VCaP (cell line): ENCODE measurements at regions not wholly inside any gene's neighbourhood (a gene's known extent, or its start where the extent isn't known, plus 50 kb on each side); places are given as distances from the start of the nearest gene placed in this dataset.

Source experiments
- H3K27ac ChIP-seq: fragments of 450-650 bp; 2 replicates; pipeline ENCODE4 v1.5.1; 2017
- TF ChIP-seq, protein P1 (sequence below): fragments of 450-650 bp; conservative IDR thresholded peaks from 2 replicates; pipeline ENCODE4 v1.5.1; 2017; ENCODE audit warnings: mild to moderate bottlenecking, moderate library complexity

DNA sequence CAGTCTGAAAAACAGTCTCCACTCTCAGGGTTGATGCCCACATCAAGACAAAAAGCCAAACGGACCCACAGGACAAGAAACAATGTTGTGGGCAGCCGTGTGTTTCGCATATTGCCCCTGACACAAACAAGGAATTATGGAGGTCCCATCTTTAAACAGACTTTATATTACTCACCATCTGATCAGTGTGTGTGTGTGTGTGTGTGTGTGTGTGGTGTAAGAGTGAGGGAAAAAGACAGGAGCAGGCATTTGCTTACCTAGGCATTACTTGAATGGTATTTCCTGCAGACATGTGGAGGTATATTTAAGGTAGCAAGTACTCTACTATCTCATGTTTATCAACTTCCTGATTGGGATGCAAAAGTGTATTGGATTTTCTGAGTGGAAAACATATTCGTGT, 136.3 kb downstream of the TMCO5A start:
- TF ChIP-seq, protein P1, sequence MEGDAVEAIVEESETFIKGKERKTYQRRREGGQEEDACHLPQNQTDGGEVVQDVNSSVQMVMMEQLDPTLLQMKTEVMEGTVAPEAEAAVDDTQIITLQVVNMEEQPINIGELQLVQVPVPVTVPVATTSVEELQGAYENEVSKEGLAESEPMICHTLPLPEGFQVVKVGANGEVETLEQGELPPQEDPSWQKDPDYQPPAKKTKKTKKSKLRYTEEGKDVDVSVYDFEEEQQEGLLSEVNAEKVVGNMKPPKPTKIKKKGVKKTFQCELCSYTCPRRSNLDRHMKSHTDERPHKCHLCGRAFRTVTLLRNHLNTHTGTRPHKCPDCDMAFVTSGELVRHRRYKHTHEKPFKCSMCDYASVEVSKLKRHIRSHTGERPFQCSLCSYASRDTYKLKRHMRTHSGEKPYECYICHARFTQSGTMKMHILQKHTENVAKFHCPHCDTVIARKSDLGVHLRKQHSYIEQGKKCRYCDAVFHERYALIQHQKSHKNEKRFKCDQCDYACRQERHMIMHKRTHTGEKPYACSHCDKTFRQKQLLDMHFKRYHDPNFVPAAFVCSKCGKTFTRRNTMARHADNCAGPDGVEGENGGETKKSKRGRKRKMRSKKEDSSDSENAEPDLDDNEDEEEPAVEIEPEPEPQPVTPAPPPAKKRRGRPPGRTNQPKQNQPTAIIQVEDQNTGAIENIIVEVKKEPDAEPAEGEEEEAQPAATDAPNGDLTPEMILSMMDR = no peak
- H3K27ac ChIP-seq = no peak overlapping the region

DNA sequence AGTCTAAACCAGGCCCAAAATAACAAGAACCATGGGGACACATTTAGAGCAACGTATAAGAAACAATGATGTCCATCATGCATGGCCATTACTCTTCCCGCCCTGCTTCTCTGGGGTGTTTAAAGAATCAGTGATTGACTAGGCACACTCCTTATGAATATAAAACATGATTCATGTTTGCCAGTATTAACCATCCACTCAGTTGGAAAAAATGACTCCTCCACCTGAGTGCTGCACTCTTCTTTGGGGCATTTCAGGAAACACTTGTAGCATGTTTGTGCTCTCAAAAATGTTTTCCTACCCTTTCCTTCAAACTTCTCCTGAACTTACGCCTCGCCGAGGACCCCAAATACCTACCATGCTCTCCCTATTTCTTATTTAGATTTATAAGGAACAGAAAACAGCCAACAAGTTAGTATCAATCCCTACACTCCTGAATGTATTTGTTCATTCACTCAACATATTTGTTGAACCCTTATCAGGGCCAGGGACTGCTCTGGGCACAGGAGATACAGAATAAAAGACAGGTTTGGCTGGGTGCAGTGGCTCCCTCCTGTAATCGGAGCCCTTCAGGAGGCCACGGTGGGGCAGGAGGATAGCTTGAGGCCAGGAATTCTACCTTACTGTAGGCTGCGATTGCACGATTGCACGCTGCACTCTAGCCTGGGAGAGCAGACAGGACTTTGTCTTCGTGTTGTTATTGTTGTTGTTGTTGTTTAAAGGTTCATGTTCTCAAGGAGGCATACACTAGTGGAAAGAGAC, 137.0 kb downstream of the TMCO5A start:
- H3K27ac ChIP-seq = peak overlapping the region; percentile 83; the same call in 1 of the 2 replicates
- TF ChIP-seq, protein P1 = no peak

DNA sequence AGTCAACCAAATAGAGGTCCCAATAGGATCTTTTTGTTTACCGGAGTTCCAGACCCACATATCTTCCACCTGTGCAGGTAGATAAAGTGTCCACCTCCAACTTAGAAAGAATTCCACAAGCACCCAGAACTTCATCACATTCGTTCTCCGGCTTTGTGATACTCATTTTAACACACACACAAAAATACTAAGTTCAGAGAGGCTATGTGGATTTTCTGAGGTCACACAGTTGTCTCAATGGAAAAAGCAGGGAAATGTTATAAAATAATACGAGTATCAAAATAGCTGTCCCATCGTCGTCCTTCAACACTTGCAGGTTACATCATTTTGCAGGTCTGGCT, 137.5 kb downstream of the TMCO5A start:
- TF ChIP-seq, protein P1 = no peak
- peak overlapping the region; percentile 83 for H3K27ac ChIP-seq

DNA sequence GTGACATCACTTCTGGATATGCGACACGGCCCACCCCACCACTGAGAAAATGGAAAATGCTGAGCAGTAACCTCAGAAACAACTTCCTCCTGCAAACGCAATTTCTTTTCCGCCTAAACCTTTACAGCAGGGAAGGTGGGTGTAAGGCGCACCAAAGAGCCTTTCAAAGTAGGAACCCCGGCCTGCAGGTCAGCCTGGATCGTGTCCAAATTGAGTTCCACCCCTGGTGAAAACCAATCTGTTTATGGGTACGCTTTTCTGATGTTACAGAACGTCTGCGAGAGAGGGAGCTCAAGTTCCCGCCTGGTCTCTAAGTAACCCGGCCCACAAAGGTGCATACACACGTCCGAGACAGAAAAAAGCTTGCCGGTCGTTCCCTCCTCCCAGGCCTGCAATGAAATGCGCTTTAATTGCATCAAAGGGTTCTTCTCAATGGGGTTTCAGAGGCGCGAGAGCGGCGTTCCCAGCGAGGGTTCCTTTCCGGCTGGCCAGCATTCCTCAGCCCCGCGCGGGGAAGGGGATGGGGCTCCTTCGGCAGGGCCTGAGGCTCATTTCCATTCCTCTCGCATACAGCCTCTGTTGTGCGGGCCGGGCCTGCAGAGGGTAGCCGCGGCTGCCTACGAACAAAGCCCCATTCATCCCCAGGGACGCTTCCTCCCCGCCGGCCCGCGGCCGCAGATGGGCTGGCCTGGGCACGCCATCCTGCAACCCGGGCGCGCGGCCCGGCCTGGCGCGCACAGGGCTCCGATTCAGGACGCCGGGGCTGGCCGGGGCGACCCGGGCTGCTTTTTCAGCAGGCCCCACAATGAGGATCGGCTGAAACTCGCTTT, 138.1 kb downstream of the TMCO5A start:
- H3K27ac ChIP-seq = peak overlapping the region; percentile 83
- TF ChIP-seq, protein P1 = peak; percentile 42

DNA sequence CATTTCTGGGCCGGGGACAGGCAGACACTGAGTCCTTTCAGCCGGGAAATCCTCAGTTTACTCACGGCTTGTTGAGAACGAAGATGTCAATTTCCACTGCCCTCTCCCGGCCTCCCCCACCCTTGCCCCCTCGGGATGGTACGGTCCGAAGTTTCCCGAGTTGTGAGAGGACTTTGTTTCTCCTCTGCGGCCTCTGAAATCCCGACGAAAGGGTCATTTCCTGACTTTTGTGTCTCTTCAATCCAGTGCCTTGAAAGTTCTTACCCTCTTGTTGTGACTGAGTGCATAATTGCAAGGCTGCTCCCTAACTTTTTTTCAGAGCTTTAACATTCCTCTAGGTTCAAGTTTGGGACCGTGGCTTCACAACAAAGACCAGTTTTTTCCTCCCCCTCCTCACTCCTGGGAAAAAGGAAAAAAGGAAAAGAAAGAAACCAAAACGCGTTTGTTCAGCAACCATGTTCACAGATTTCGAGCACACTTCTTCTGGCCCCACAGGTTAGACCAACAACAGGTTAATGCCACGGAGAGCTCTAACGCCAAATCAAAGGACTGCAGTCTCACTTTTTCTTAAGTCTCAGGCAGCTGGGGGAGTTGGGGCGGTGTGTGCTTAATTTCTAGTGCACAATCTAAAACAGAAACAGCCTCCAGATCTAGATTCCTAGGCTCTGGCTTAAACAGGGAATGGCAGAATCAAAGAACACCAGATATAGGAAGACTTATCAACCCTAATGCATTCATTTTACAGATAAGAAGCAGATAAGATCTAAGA, 138.9 kb downstream of the TMCO5A start:
- TF ChIP-seq, protein P1 = no peak
- peak overlapping the region; percentile 83 for H3K27ac ChIP-seq

DNA sequence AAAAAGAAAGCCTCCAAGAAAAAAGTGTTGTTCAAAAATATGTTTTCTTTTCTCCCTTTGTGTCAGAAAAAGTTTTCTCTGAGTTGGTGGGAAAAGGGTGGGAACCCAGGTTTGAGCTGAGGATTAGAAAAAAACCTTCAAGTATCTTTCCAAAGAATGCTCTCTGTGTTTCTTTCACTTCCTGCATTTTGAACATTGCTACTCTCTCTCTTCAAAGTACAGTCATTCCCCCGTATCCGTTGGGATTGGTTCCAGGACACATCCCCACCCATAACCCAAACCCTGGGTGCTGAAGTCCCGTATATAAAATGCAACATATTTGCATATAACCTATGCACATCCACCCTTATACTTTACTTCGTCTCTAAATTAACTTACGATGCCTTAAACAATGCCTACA, 139.6 kb downstream of the TMCO5A start:
- H3K27ac ChIP-seq = no peak overlapping the region
- TF ChIP-seq, protein P1 = no peak

DNA sequence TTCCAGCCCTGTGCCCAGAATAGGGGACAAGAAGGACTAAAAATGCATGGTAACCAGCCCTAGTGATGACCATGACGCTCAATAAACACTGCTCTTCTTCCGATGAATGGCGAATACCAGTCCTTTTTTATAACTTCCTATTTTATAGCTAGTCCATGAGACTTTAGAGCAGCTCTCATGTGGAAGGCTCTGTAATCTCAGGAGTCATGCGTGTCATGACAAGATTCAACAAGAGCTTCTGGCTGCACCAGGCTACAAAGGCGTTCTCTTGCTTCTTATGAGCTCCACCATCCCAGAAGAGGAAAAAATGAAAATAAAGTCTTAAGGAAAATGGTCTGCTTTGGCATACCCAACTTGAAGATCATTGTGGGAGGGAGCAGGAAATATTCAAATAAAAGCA, 141.0 kb downstream of the TMCO5A start:
- TF ChIP-seq, protein P1 = no peak

More for the DNA sequence above, 141.0 kb downstream of the TMCO5A start:
- H3K27ac ChIP-seq = no peak overlapping the region
